Suppressor macrophage (primary cell): ENCODE measurements at regions not wholly inside any gene's neighbourhood (a gene's known extent, or its start where the extent isn't known, plus 50 kb on each side); places are given as distances from the start of the nearest gene placed in this dataset.

Source experiments
- DNase-seq, 4 experiments: peaks; one replicate each; pipeline ENCODE4 v3.0.0-alpha.2; 2020 to 2022

DNA sequence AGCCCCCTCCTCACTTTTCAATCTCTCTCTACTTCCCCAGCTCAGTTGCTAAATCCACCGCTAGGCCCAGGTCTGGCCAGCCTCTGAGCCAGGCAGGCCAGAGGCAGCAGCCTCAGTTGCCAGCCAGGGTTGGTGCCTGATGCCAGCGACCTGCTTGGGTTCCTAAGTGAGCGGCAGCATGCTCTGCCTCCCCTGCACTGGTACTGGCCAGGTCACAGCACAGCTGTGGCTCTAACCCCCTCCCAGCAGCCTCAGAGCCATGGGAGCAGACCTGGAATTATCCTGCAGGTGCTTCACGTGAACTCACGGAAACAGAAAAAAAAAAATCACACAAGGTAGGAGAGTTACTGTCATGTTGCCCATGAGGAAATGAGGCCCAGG, 82.5 kb upstream of the ATF3 start:
- DNase-seq: no peak

DNA sequence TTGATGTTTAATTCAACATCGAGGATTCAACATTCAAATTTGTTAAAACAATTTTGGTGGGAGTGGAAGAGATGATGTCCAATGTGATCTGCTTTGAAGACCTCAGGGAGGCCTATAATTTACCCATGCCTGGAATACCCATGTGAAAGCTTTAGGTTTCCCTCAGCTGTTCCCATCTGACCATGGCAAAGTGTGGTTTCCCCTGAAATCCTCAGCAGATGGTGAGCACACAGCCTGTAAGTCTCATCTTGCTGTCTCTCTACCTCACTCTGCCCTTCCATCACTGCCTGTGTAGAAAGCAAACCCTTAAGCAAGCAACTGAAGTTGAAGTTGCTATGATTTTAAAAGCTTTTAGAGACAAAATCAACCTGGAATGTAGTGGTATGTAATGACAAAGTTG, 80.1 kb upstream of the ATF3 start:
- DNase-seq: no peak

DNA sequence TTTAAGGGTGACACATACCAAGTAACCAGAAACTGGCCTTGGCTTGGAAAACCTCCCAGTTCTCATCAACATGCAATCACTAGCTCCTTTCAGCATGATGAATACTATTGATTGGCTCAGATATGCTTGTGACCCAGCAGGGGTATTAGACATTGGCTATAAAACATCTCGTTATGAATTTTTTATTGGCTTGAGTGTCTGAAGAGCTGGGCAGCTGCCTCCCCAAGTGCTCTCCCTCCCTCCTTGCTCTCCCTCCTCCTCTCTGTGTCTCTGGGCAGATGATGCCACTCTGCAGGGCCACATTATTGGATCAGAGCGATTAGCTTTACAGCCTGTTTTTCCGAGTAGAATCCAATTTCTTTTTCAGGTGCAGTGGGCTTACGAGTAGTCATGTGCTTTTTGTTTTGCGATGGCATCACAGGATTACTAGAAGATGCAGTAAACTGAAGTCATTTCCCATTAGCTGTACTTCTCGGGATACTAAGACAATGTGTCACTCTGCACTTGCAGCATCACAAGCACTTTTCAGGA, 79.3 kb upstream of the ATF3 start:
- DNase-seq: peak in 2 of 4 experiments; percentile 31 to 48

DNA sequence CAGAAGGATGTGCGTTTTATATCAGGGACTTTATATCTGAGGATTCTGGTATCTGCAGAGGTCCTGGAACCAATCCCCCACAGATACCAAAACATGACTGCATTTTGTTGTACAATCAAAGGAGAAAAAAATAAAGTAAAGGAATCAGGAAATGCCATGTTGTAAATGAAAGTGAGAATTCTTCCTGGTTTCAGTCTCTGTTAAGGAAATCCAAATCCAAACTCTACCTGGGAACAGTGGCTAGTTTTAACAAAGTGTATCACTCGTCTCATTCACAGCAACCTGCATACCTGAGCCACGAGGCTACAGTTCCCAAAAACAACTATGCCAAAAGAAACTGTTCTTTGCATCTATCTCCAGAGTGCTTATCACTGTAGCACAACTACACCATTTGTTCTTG, 77.3 kb upstream of the ATF3 start:
- DNase-seq: no peak

DNA sequence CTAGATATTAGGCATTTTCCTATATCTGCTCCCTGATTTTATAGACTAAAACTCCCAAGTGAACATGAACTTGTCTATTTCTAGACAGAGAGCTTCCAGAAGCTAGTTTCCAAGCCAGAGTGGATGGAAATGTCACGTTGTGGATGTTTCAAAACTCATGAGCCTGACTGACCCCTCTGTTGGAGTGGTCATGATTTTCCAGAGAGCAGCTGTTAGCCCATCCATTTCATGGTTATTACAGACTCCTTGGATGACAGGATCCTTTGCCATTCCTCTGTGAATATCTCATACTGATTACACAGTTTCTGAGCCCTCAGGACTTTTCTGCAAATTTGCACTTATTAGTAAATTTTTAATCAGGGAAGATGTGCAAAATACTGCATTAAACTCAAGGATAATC, 76.8 kb upstream of the ATF3 start:
- peak in 1 of 4 experiments; percentile 39 for DNase-seq

DNA sequence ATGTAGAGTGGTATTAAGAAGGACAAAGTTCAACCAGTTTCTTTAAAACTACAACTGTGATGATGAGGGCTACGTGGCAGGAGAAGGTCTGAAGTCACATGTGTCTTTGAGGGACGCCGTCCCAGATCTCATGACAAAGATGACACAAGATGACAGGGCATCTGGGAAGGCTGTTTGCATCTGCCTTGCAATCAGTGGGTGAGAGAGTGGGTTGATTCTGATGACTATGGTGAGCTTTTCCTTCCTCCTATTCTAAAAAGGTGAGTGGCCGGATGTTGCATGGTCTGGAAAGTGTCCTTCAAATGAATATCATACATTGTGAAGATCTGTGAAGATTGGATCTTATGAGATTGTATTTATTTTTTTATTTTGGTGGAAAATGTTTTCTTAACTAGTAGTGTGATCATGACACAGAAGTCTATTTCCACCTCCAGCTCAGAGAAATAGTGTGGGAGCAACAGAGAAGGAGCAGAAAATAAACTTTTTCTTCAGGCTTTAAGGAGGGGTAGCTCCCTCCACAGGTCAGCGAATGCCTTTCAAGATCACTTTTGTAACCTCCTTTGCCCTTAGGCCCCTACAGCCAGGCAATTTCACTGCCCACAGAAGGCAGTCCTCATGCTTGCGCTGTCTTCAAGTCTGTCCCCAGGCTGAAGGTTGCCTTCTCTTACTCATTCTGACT, 76.0 kb upstream of the ATF3 start:
- DNase-seq: peak; percentile 86 to 96 (median 89)

DNA sequence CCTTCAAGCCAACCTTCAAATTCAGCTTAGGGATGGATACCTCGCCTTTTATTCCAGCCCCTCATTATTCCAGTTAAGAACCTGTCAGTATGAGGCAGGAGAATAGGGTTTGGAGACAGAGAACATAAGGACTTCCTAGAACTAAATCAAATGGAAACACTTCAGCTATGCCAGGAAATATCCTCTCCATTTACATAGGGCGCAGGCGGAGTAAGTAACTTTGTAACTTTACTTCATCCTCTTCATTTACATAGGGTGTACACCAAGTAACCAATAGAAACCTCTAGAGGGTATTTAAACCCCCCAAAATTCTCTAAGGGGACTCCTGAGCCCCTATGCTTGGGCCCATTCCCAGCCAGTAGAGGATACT, 75.4 kb upstream of the ATF3 start:
- no peak for DNase-seq

DNA sequence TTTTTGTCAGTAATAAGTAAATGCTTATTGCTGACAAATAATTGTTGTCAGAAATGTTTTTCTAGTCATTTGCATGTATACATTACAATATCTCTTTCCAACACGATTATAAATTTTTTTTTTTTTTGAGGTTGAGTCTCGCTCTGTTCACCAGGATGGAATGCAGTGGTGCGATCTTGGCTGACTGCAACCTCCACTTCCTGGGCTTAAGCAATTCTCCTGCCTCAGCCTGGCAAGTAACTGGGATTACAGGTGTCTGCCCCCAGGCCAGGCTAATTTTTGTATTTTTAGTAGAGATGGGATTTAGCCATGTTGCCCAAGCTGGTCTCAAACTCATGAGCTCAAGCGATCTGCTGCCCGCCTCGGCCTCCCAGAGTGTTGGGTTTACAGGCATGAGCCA, 72.0 kb upstream of the ATF3 start:
- no peak for DNase-seq

DNA sequence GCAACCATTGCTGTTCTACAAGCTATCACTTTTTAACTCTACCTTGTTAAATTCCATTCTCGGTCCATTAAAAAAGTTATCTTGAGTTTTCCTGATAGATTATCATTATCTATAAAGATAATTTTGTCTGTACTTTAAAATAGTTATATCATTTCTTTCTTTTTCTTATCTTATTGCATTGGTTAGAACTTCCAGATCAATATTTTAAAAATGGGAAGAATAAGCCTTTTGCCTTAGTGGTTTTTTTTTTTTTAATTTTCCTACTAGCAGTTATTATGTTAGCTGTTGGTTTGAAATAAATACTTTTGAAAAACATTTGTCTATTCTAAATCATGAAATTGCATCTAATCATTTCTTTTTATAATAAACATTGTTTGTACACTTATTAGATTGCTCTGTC, 71.0 kb upstream of the ATF3 start:
- no peak for DNase-seq

DNA sequence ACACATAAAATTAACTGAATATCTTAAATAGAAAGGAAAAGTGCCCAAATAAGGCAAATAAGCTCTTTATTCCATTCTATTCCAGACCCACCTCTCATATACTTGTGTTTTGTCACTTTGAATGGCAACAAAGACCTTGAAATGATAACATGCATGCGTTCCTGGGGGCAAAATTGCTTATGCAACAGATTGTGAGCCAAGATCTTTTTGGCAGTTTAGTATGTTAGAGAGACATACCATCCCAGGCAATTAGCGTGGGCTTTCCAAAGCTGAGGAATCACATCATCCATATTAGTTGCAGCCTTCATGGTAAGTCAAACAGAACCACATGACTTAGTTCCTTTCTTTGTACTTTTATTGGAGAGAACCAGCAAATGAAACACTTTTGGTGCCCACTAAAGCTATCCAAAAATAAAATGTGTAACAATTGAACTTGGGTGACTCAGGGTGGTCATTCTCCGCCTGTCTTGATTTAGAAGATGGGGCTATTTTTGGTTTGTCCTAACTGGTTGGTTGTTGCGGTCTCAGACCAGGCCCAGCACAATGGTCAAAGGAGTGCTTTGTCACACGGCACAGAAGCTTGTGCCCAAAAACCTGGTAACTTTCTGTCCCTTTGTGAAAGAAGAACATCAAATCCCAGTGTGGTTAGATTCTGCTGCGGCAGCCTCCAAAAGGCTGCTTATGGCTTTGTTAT, 68.7 kb upstream of the ATF3 start:
- peak in 2 of 4 experiments; percentile 34 to 45 for DNase-seq

DNA sequence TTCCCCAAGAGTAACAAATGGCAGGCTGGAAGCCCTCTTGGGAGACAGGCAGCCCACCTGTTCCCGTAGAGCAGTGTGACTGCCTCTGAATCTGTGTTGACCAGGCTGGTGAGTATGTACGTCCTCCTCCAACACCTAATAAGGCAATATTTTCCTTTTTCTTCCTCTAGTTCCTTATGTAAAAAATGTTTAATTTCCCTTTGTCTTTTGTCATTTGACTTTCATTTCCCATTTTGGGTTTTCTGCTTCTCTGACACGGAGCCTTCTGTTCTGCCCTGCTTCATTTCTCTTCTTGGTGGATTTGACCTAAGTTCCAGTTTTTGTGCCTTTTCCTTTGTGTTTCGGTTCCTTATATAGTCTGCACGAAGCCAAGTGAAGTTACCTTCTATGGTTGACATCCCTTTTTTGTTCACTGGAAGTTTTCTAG, 65.8 kb upstream of the ATF3 start:
- peak; percentile 79 to 95 (median 88) for DNase-seq

DNA sequence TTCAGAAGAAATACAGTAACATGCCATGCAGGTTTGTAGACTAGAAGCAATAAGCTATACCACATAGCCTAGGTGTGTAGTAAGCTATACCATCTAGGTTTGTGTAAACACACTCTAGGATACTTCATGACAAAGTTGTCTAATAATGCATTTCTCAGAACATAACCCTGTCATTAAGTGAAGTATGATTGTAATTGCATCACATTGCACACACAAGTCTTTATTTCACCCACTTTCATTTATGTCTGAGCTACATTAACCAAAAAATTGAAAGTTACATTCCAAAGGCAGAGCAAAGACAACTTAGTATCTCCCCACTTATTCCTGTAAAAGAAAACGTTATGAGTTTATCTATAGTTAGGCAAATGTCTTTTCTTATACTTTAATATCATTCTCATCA, 64.5 kb upstream of the ATF3 start:
- no peak for DNase-seq

DNA sequence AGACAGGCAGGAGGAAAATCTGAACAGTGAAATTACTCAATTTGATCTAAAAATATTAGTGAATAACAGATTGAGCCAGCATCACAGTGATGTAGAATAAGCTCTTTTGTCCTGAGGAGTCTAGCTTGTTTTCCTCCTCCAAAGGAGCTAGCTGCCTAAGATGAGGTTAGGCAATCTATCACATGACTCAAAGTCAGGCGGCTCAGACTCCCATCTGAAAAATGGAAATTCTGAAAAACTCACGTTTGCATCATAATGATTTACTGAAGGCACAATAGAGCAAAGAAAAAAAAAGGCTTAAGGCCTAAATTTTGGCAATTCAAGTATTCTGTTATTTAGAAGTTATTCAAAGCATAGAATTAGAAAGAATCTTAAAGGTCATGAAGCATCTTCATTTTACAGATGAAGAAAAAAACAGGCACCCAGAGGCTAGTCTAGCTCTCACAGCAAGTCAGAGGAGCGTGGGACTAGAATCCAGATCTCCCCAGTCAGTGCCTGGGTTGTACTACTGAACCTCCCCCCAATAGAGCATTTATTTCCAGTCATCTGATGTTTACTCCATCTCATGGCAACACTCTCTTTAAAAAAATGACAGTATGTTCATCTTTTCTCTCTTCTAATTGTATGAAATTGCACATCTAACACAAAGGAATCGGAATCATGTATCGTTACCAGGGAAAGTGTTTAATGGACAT, 62.5 kb upstream of the ATF3 start:
- peak; percentile 84 to 96 (median 91) for DNase-seq

DNA sequence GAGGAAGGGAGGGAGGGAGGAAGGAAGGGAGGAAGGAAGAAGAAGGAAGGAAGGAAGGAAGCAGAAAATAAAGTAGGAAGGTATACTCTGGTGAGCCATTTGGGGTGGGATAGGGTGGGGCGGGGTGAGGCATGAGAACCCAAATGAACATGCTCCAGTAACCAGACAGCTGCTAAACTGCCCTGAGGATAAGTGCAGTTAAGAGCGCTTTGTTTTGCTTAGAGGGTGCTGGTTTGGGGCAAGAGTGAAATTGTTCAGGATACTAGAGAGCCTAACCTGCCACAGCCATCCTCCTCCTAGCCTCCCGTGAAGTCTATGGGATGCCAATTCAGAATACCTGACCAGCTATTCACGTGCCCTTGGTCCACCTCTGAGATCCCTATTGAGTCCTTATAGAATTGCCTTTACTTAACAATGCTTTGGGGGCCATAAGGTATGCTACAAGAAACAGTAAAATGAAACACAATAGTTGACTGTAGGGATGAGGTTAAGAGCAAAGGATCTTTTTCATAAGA, 59.0 kb upstream of the ATF3 start:
- DNase-seq: no peak

DNA sequence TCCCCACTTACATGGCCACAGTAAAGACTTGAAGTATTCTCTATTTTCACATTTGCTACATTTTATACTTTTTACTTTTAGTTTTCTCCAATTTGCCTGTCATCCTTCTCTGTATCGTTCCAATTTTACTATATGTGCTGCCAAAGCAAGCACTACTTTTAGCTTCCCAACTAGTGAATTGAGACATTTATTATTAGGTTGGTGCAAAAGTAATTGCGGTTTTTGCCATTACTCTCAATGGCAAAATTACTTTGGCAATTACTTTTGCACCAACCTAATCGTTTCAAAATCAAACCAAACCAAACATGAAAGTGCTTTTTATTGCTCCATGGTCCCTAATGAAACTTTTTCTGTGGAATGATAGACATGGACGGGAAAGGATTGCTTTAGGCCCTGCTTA, 56.6 kb upstream of the ATF3 start:
- DNase-seq: no peak

DNA sequence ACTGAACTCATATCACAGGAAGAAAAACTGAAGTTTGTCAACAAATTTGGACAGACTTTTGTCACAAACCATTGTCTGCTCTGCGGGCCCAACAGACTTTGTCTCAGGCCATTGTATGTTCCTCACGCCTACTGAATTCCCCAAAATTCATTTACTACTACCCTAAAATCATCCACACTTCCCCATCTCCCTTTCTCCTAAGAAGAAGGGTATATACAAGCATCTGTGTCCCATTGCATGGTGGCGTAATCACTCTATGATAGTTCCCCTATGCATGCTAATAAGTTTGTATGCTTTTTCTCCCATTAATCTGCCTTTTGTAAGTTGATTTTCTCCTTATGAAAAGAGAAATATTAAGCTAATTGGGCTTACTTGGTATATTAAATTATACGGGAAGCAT, 54.9 kb upstream of the ATF3 start:
- DNase-seq: peak; percentile 51 to 82 (median 68)

DNA sequence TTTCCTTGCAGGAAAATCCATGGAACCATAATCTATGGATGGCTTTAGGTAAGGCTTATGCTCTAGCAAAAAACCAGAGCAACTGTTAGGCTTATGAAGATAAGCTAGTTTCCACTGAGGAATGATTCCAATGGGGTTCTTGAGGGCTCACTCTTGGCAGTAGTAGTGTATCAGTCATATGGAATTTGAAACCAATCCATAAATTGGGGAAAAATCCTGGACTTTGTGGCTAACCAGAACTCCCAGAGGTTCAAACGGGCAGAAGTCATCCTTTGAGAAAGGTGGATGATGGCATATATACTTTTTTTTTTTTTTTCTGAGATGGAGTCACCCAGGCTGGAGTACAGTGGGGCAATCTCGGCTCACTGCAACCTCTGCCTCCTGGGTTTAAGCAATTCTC, 54.2 kb upstream of the ATF3 start:
- DNase-seq: no peak

DNA sequence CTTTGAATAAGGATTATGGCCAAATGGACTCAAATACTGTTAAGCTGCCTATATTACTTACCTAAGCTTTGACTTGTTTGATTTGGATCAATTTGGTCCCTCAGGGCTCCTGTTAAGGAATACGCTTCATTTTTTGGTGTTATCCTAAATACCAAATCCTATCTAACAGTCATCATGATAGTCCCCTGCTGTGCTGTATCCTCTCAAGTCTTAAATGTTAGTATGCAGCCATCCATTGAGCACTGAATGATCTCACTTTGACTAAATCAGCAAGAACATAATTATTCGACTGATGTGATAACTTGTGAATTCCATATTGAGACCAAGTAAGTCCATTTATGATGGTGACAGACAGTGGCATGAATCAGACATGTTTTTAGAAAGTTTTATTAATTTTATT, 53.1 kb upstream of the ATF3 start:
- DNase-seq: no peak

DNA sequence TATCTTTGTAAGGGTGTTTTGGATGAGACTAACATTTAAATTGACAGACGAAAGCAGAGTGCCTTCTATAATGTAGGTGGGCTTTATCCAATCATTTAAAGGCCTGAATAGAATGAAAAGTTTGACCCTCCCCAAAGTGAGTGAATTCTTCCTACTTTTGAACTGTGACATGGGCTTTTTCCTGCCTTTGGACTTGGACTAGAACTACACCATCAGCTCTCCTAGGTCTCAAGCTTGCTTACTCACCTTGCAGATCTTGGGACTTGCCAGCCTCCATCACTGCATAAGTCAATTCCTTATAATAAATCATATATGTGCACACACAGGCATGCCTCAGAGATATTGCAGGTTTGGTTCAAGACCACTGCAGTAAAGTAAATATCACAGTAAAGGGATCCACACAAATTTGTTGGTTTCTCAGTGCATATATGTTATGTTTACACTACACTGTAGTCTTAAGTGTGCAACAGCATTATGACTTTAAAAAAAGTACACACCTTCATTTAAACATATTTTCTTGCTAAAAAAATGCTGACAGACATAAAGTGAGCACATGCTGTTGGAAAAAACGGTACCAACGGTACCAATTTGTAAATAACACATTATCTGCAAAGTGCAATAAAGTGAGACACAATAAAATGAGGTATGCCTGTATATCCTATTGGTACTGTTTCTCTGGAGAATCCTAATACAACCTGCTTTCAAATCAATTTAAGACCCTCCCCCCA, 51.6 kb upstream of the ATF3 start:
- no peak for DNase-seq

DNA sequence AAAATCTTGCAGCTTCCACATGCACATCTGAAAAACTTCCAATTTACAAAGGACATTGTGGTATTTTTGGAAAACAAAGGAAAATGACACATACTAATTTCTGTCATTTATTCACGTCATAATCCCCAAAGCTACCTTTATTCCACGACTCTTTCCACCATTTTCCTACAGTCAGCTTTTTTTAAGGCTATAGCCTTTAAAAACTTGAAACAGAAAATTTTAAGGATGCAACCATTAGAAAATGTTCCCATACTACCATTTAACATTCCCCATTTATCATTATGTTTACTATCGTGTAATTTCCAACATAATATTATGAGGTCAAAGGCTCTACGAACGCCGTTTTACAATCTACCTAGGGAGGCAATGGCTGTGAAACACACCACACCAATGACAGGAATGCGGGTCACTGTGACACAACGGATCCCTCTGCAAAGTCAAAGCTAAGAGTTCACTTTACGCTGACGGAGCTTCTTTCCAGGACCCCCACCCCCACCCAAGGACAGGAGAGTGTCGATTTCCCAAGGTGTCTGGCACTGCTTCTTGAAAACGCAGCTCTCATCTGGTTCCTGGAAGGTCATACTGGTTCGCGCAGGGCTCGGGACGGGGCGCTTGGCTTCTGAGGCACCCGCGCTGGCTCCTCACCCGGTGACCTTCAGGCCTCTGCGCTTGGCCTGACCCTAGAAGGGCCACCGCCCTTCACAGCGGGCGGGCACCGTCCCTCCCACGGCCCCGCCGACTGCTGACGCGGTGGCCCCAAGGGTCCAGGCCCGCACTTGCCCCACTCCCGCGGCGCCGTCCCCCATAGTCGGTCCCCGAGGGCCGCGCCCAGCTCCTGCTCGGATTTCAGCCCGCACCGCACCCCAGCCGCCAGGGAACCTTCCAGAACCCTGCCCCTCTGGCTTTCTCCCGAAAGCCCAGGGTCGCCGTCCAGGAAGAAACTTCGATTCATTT, 50.5 kb upstream of the ATF3 start:
- peak; percentile 56 to 79 (median 74) for DNase-seq

DNA sequence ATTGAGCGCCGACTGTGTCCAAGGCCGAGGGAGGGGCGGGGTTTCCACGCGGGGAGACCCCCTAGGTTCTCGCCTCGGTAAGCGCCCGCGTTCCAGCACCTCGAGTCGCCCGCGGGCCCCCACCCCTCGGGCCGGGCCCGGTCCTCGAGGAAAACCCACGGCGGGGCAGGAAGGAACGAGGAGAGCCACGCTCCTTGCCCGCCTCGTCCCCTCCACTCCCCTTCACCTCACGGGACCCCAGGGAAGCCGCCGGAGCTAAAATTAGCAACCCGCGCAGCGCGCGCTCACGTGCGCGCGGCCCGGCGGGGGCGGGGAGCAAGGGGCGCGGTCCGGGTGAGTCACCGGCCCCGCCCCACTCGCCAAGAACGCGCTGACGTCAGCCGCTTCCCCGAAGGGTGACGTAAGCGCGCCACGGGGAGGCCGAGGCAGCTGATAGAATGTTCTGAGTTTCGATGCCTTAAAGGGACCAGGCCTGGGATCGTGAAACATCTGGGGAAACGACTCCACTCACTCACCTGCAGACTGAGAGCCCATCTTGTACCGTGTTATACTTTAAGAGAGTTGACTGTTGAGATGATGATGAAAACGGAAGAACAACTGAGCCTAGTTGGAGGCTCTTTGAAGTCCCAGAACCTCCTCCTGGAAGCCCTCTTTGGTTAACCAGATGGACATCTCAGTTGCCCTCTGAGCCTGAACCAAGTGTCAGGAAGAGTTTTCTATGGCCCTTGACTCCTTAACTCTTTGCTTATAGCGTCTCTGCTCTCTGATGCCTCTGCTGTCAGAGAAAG, 49.7 kb upstream of the ATF3 start:
- peak; percentile 97 to 99 (median 98) for DNase-seq
